Pons (tissue), 1 donor: ENCODE measurements at regions not wholly inside any gene's neighbourhood (a gene's known extent, or its start where the extent isn't known, plus 50 kb on each side); places are given as distances from the start of the nearest gene placed in this dataset.

Experiments used
- DNase-seq: peaks from one replicate; pipeline ENCODE4 v3.0.0-alpha.2; 2016; ENCODE audit warnings: low spot score

GRCh38 chr6:163695414-163695864 lies 280.9 kb downstream of the QKI start:
- DNase-seq, result no peak

DNA sequence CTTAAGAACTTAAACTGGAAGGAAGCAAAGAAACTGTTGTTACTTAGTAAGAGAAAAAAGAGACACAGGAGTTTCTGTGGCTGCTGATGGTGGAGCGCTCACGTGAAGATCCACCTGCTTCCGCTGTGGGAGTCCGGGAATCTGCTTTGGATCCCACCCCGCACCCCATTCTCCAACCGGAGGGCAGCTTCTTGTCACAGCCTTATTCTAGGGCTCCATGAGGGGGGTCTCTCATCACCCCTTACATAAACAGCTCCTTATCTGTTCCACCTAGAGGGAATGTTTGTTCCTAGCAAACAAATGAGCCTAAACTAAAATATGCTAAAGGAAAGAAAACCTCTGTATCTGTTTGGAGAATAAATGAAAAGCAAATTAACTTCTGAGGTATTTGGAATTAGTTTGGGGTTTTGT lies 280.5 kb downstream of the QKI start:
- DNase-seq, result no peak

- DNase-seq, result no peak
Measured at GRCh38 chr6:163694072-163694471, 279.6 kb downstream of the QKI start.

DNA sequence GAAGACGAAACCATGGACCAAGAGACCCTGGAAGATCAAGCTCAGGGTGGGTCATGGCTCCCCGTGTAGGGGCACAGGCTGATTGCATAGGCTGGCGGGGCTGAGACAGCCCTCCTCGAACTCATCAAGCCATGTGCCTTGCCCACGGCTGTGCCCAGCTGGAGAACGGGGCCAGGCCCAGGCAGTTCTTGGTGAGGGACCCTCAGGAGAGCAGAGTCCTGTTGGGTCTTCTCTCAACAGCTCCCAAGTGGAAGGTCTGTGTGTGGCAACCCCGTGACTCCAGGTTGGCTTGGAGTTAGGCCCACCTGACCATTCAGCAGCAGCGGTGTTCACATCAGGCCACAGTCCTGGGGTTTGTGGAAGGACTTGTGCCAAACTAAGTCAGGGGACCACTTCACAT lies 276.5 kb downstream of the QKI start:
- DNase-seq, result no peak

DNA sequence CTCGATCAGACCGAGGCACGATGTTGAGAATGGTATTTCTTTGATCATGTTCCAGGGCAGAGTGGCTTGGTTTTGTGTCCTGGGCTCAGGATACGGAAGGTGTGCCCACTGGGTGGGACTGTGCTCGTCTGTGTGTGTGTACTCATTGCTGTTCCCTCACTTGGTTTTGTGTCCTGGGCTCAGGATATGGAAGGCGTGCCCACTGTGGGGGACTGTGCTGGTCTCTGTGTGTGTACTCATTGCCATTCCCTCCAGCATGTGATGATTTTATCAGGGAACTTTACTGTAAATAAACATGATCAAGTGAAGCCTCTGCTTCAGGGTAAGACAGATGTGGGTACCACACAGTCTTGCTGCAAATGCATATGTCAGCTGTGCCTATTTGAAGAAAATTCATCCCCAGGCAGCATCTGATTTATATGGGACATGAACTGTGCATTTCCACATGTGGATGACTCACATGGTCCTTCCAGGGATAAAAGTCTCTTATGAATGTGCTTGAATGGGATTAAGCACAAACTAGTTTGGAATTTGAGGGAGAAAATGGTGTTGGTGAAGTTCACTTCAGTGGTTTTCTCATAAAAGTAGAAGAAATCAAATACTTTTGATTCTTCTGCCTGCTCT lies 274.3 kb downstream of the QKI start:
- DNase-seq, result no peak

GRCh38 chr6:163687075-163687474 lies 272.6 kb downstream of the QKI start:
- DNase-seq, result no peak

DNA sequence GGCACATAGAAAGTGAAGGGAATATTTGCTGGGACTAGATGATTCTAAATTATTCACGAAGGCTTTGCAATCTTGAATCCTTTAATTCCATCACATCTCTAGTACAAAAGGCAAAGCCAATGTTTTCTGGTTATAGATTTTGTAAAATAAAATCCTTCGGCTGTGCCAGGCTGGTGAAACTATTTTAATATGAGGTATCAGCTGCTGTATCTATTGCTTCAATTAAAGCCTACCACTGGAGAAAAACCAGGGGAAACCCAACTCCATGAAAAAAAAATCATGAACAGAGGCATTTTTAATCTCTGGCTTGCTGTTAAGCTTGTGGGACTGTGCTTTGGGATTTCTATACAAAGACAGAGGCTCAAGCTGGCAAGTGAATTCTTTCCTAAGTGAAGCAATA lies 271.8 kb downstream of the QKI start:
- no peak for DNase-seq

- DNase-seq, result no peak
Measured at GRCh38 chr6:163683105-163683622, 268.6 kb downstream of the QKI start.

DNA sequence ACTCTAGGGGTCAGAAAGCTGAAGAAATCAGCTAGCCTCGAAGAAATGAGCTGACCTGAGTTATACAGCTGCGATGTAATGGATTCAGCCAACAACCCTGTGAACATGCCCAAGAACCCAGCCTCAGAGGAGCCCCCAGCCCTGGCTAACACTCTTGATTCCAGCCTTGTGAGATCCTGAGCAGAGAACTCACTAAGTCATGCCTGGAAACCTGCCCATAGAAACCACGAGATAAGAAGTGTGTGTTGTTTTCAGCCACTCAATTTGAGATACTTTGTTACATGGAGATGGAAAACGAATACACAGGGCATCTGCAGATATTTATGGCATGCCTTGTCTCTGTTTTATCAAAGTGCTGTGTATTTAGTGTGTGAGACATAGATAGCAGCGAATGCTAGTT lies 265.2 kb downstream of the QKI start:
- no peak for DNase-seq

- no peak for DNase-seq
Measured at GRCh38 chr6:163679012-163679660, 264.6 kb downstream of the QKI start.

GRCh38 chr6:163675611-163676010 lies 261.1 kb downstream of the QKI start:
- no peak for DNase-seq

DNA sequence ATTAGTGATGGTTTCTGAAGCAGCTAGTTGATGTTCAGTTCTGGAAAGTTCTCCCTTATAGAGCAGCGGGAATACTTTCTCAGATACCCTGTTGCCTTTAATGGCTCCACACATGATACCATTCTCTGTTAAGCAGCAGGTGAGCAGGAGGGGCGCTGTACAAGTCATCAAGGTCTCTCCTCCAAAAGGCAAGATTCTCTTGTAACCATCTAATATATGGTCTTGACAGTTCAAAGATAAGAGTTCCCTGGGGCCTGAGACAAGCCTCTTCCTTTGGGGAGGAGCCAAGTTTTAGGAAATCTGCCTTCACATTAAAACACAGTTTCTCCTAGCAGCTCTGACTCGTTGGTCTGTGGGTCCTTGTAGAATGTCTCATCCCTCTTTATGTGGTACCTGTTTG lies 258.2 kb downstream of the QKI start:
- DNase-seq, result no peak

DNA sequence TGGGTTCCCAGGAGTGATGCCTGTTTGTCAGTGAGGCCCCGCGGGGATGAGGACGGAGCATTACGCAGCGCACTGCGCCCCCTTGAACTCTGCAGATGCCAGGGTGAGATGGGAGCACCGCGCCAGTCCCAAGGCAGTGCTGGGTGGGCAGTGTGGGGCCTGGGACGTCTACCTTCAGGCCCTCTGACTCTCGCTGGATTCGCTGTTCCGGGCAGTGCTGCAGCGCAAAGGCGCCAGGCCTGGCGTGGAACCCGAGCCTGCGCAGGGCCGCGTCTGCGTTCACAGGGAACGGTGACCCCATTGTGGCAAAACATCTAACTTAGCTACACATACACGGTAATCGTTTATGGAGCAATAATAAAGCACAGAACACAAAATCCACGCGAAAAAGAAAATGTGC lies 257.3 kb downstream of the QKI start:
- DNase-seq, result no peak

DNA sequence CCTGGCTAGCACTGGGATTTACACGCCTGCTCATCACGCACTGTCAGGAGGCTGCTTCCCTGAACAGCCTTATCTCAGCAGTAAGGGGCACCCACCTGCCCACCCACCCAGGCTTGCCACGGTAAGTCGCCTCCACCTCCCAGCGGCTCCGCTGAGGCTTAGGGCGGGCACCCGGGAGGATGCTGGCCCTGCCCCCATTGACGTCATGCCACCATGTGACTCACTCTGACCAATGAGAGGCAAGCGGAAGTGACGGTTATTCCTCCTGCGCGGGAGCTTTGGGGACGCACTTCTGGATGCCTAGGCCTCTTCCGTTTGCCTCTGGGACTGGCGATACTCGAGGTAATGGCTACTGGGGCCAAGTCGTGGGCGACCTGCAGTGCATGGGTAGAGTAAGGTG lies 256.8 kb downstream of the QKI start:
- DNase-seq, result no peak

GRCh38 chr6:163670336-163670735 lies 255.8 kb downstream of the QKI start:
- no peak for DNase-seq

GRCh38 chr6:163668061-163668426 lies 253.5 kb downstream of the QKI start:
- no peak for DNase-seq

DNA sequence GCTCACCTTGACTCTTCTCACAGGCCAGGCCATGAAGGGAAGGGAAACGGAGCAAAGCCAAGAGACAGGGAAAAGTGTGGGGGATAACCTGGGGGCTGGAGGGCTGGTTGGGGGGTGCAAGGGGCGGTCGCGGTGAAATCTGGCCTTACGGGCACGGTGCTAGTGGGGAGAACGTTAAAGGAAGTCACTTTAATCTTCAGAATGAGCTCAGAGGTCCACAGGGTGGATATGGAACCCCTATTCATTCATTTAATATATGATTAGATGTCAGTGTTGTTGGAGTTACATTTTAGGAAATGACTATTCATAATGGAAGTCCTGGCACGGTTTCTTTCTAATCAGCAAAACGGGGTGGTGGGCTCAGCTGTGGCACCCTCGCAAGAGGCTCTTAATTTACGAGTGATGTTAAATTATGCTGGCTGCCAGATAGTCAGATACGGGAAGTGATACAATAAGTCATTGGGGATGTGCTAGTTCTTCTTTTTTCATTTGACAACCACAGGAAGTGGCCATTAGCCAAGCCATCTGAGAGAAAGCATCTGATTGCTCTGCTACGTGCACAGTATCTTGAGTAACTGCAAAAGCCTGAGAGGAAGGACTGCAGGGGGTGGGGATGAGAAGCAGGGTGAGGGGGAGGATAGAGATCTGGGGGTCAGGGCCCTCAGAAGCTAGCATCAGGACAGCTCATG lies 253.0 kb downstream of the QKI start:
- peak; percentile 92 for DNase-seq

- no peak for DNase-seq
Measured at GRCh38 chr6:163665464-163665863, 250.9 kb downstream of the QKI start.

- no peak for DNase-seq
Measured at GRCh38 chr6:163663575-163663974, 249.1 kb downstream of the QKI start.

GRCh38 chr6:163662604-163663225 lies 248.2 kb downstream of the QKI start:
- DNase-seq, result no peak

DNA sequence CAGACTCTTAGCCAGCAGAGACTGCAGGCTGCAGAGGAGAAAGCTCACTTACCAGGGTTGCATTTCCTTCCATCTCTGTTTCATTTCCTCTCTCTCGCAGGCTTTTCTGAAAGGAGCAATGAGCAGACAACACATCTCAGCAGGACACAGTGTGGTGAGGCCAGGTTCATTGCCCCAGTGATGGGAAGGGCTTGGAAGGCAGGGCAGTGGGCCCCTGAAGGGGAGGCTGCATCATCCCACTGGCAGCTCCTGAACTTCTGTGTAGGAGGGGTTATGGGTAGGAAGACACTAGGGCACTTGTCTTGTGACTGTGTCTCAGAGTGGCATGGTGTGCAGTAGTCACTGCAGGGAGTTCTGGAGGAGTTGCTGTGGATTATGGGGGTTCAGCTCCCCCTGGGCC lies 246.8 kb downstream of the QKI start:
- DNase-seq, result peak; percentile 59

DNA sequence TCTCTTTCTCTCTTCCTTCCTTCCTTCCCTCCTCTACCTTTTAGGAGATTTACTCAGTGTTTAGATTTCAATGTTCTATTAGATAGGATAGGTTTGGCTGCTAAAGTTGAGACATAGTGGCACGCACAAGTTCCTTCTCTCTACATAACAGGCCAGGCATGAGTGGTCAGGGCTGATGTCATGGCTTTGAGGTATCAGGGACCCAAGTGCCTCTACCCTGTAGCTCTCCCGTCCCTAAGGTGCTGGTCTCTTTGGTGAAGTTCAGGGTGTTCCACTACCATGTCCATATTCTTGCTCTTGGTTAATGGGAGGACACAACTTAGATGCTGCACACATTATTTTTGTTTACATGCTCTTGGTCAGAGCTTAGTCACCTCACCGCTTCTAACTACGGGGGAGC lies 245.3 kb downstream of the QKI start:
- DNase-seq, result no peak
